ENCODE measurements at regions not wholly inside any gene's neighbourhood (a gene's known extent, or its start where the extent isn't known, plus 50 kb on each side); places are given as distances from the start of the nearest gene placed in this dataset.
"Not testable (repeated sequence)": the region's sequence is repeated elsewhere in the genome, so short reads cannot be mapped to it uniquely, and the experiment has no call there.

DNA sequence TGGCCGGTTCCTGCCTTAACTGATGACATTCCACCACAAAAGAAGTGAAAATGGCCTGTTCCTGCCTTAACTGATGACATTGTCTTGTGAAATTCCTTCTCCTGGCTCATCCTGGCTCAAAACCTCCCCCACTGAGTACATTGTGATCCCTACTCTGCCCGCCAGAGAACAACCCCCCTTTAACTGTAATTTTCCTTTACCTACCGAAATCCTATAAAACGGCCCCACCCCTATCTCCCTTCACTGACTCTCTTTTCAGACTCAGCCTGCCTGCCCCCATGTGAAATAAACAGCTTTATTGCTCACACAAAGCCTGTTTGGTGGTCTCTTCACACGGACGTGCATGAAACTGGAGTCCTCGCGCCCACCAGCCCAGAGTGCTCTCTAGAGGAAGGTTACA is 166.5 kb downstream of the ADRA2C start:
- not testable (repeated sequence) for DNase-seq

DNA sequence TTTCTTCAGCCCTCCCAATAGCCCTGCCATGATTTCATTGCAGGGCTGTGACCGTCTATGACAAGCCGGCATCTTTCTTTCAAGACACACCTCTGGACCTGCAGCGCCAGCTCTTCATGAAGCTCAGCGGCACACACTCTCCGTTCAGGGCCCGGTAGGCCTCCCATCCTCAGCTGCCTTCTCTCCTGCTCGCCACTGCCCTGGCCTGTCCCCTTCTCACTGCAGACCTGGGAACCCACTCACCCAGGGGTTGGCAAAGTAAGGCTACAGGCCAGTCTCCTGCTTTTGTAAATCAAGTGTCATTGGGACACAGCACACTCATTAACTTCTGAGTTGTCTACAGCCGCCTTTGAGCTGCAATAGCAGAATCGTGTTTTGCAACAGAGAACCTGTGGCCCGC is 169.2 kb downstream of the ADRA2C start:
- not testable (repeated sequence) for DNase-seq

DNA sequence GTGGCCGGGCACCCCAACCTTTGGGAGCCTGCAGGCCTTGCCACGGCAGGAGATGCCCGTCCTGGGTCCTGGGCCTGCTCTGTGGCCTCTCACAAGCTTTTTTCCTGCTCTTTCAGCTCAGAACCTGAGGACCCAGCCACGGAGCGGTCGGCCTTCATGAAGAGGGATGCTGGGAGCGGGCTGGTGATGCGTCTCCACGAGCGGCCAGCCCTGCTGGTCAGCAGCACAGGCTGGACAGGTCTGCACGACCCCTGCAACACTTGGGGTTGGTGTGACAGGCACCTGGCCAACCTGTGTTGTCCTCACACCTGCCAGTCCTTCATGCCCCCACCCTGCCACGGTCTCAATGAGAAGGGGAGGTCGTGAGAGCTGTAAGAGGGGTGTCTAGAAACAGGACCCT is 170.0 kb downstream of the ADRA2C start:
- DNase-seq = no peak

DNA sequence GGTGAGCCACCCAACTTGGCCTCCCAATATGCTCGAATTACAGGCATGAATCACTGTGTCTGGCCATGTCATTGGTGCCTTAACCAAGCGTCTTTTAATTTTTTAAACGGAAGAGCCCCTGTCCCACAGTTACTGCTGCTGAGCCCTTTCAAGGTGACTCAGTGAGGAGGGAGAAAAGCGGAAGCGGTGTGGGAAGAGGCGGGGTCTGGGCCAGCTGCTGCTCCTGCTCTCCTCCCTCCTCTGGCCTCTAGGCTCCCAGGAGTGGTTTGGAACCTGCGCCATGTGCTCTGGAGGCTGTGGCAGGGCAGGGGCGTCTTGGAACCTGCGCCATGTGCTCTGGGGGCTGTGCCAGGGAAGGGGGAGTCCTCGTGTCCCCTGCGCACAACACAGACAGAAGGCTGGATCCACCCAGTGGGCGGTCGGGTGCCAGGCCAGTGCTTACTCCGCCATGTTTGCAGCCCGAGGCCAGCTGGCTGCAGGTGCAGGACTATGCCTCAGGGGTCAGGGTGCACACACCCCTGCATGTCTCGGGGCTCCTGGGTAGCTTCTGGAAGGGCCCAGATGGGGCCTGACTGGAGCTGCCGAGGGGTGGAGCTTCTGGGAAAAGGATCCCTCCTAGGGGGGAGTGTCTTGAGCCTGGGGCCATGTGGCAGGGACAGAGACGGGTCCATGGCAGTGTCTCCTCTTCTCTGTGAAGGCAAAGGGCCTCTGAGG is 171.8 kb downstream of the ADRA2C start:
- not testable (repeated sequence) for DNase-seq

DNA sequence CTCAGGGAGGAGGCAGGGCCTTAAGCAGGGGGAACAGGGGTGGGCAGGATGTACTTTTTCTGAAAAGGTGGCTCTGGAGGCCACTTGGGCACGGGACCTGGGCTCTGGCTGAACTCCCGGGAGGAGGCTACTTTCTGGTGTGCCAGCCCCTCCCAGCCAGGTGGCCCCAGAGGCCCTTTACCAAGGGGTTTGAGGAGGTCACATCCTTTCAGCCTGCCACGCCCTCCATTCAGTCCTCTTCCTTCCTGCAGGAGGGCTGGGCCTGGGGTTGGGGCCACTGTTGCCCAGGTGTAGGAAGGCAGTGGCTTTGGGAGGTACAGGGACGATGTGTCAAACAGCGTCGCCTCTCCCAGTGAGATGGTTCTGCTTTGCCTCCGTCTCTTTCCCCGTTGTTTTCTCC is 172.5 kb downstream of the ADRA2C start:
- not testable (repeated sequence) for DNase-seq

DNA sequence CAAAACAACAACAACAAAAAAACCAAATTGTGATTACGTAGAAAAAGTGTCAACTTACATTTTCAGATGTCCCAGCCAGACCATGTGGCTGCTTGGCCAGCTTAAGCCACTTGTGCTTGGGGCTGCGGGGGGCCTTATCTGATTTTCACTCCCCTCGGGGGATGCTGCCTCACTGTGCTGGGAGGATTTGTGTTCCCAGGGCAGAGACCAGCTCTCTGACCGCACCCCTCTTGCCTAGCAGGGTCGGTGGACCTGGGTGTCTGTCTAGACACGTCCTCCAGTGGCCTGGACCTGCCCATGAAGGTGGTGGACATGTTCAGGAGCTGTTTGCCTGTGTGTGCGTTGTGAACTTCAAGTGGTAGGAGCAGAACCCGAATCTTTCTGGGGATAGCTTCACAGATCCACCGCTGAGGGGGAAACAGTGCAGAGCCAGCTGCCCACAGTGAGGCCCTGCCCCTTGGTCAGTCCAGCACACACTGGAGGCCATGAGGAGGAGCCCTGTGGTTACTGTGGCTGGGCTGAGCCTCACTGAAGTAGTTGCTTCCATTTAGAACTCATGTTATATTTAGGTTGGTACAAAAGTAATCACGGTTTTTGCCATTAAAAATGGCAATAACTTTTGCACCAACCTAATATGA is 173.9 kb downstream of the ADRA2C start:
- DNase-seq = not testable (repeated sequence)

DNA sequence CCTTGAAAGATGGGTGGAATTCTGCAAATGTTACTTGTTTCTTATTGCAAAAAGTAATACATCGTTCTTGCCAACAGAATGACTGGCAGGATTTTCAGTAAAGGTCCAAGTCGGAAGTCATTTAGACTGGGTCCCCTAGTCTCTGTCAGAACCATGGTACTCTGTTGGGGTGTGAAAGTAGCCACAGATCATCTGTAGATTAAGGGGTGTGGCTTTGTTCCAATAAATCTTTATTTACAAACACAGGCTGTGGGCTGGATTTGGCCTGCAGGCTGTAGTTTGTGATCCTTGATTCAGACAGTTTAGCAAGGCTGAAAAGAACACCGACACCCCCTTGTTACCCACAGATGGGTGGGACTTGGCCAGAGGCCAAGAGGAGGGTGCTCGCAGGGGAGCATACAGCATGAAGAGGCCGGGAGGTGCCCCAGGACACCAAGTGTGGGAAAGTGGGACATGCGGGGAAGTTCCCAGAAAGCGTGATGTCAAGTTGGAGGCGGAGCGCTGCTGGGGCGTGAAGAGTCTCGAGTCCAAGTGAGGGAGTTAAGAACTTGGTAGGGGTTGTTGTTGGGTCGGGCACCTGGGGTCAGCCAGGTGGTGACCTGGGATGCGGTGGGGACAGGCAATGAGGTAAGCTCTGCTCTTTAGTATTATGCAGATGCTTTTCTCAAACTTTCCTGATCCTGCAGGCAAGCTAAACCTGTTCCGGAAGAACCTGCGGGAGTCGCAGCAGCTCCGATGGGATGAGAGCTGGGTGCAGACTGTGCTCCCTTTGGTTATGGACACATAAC is 175.7 kb downstream of the ADRA2C start:
- DNase-seq = not testable (repeated sequence)

DNA sequence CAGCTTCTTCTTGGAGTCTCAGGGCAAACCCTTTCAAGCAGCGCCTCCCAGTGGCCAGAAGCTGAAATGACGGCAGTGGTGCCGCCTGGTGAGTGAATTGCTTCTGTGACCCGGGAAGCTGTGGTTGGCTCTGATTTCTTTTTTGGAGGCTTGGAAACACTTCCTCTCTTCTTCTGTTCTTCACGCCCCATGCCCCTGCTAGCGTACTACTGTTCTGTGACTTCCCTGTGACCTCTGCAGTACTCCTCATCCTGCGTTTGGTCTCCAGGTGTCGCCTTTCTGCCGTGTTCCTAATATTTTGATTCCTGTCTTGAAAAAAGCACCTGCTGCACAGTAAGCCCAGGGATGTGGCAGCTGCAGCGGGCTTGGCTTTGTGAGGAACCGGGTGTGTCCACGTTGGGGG is 176.4 kb downstream of the ADRA2C start:
- DNase-seq = peak; percentile 4

DNA sequence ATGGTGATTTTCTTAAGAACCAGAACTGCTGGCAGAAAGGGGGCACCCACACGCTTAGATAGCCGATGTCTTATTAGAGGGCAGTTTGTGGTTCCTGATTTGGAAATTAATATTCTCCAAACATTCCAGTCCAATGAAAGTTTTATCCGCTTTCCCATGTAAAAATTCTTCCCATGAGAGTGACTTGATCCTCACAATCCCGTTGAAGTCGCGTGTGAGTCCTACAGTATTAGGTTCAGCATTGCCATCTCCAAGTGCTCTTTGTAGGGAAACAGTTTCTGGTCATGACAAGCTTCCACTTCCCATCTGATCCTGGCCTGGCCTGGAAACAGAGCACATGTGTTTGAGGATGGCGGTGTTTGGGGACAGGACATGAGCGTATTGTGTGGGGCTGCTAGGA is 176.9 kb downstream of the ADRA2C start:
- DNase-seq = not testable (repeated sequence)

DNA sequence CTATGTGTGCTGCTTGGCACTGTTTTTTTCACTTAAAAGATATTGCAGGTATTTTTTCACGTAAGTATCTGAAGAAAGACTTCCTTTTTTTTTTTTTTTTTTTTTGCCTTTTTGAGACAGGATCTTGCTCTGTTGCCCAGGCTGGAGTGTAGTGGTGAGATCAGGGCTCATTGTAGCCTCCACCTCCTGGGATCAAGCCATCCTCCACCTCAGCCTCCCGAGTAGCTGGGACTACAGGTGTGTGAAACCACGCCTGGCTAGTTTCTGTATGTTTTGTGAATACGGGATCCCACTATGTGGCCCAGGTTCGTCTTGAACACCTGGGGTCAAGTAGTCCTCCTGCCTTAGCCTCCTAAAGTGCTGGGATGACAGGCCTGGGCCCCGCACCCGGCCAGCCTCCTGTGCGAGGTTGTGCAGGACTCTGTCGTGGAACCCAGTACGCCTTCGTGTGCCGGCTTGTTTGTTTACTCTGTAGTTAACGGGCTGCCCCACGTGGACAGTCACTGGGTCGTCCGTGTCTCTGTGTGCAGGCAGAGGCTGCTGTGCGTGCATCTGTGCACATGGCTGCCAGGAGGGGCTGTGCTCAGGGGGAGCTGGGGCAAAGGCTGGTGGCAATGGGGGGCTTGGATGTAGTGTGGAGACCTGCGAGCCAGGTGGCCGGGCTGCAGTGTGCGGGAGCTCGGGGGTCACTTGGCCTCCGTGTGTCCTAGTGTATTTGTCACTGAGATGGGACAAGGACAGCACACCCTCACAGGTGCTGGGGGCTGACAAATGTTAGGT is 179.5 kb downstream of the ADRA2C start:
- no peak for DNase-seq

DNA sequence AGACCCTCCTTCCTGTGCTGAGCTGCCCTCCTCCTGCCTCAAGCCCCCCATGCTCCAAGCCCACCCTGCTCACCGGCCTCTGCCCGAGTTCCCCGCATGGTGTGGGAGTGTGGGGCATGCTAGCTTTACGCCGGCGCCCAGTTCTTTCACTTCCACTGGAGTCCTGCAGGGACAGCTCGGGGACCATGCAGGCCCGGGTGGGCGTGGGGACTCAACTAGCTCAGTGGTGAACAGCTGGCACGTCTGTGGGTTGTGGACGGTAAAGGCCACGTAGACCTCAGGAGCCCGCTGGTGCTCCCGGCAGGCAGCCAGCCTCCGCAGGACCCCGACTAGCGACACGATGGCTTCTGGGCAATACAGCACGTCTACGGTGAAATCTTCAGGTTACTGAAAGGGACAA is 180.4 kb downstream of the ADRA2C start:
- DNase-seq = not testable (repeated sequence)

DNA sequence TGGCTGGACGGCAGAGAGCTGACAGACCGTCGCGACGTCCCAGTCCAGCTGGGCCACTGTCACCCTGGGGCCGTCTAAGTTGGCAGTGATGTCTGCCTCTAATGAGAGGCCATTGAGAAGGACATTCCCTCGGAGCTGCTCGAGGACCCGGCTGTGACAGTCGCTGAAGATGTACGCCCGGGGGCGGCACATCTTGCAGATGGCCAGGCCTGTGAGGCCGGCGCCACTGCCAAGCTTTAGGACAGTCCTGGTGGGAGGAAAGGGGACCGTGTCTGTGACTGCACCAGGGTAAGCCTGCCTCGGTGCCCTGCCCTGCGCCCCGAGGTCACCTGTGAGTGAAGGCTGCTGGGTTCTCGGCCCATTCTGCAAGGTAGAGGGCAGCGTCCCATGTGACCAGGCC is 181.6 kb downstream of the ADRA2C start:
- not testable (repeated sequence) for DNase-seq

DNA sequence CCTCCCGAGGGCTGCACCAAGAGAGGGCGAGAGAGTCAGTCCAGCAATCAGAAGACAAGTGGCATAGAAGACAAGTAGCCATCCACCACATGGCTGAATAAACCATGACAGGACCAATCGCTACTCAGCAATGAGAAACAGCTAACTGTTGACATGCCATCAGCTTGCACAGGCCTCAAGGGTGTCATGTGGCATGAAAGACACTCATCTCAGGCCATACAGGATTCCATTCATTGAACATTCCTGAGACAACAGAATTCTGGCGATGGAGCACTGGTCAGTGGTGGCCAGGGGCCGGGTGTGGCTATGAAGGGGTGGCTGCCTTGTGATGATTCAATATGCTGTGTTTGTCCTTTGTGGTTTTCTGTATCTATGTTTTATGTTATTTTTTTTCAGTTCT is 182.0 kb downstream of the ADRA2C start:
- not testable (repeated sequence) for DNase-seq

DNA sequence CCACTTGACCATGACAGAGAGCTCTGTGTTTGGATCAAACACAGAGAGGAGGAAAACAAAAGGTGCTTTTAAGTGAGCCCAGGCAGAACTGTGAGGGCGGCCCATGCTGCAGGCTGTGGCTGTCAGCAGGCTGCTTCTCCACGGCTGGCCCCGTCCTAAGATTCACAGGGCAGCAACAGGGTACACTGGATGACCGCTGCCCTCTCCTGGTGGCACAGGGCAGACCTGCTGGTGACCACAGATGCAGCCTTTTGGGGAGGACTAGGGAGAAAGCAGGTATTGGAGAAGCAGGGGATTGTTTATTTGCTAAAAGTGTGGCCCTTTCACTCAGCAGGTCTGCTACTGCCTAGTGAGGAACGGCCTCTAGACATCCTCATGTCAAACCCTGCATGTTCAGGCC is 183.7 kb downstream of the ADRA2C start:
- not testable (repeated sequence) for DNase-seq

DNA sequence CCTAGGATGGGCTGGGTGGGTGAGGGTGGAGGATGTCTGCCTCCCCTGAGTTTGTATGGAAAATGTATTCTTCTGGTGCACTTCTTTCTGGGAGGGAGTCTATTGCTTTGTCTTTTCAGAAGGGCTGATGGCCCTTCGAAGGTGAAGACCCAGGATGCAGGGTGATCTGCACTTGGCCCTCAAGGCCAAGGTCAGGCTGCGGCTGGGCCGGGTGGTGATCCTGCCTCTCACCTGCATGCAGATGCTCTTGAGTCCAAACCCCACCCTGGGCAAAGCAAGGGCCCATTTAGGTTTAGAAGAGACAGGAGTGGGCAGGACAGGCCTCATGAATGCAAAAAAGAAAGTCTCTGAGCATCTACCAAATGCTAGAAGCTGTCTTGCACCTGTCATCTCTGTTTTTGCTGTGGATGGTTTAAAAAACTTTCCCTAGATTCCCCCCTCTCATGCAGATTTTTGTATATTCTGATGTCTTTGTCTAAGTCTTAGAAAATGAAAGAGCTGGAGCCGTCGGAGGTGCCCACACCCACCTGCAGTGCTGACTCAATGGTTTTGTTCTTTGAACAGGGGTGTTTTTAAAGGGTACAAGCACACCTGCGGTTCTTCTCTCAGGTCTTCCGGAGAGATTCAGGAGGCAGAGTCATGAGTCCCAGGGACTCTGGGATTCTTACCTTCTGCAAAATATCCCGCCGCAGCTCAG is 186.4 kb downstream of the ADRA2C start:
- not testable (repeated sequence) for DNase-seq

DNA sequence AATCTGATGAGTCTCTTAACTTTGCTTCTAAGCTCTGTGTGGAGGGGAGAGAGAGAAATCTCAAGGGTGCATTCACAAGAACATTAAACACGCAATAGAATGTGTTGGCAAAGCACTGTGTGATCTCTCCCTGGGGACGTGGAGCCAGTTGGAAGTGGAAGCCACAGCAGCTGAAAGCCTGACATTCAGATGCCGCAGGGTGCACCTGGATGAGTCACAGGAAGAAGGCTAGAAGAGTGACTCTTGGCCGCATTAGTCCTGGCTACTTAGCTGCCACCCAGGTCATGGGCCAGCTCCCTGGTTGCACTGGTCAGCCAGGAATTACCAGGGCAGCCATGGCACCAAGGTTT is 186.9 kb downstream of the ADRA2C start:
- not testable (repeated sequence) for DNase-seq

DNA sequence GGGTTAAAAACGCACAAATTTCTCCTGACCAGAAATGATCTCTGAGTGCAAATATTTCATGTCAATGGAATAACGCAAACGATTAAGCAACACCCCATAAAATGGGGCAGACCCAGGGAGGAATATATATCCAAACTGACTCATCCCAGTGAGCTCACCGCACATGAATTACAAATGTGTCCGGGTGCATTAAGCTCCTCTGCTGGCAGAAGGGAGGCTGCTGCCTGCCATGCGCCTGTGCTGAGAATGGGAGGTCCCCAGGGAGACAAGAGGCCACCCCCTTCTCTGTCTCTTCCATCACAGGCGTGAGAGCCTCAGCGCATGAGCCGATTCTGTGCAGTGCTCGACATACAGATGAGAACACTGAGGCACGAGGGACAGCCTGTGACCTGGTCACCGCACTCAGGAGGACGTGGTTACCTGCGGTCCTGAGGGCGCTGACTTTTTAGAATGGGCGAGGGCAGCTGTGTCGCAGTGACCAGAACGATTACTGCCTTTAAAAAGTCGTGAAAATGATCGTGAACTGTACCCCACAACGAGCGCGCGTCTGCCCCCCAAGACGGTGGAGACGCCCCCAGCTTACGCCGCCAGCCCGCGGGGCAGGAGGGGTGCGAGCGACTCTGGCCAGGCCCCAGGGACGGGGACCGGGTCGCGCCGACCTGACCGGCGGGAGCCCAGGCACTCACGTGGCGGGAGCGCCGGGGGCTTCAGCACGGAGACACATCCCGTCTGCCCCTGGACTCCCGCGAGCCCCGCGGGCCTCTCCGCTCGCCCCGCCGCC is 188.5 kb downstream of the ADRA2C start:
- DNase-seq = peak; percentile 65

DNA sequence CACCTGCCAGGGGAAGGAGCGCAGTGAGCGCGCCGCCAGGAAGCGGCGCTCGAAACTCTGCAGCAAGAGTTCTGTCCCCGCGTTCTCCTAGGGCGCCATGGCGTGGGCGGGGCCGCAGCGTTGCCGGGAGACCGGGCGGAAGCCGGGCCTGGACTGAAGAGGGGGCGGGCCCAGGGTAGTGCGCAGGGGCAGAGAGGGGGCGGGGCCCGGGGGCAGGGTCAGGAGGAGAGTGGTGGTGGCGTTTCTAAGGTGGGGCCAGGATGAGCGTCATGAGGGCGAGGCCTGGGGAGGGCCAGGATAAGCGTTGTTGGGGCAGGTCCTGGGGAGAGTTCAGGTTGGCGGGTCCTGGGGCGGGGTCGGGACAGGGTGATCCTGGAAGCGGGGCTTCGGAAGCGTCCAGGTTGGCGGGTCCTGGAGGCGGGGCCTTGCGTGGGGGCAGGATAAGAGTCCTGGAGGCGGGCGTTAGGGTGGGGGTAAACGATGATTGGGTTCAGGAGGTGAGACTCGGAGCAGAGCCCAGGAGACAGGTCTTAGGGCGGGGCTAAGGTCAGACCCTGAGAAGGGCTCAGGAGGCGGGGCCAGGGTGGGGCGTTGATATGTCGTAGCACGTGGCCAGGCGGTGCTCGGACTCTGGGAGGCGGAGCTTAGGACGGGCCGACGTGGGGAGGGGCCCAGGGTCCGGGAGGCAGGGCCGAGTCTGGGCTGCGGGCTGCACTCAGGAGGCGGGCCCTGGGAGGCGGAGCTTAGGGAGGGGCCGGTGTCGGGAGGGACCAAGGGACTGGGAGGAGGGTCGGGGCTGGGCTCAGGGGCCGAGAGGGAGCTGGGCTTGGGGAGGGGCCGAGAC is 189.4 kb downstream of the ADRA2C start:
- DNase-seq = peak; percentile 96

DNA sequence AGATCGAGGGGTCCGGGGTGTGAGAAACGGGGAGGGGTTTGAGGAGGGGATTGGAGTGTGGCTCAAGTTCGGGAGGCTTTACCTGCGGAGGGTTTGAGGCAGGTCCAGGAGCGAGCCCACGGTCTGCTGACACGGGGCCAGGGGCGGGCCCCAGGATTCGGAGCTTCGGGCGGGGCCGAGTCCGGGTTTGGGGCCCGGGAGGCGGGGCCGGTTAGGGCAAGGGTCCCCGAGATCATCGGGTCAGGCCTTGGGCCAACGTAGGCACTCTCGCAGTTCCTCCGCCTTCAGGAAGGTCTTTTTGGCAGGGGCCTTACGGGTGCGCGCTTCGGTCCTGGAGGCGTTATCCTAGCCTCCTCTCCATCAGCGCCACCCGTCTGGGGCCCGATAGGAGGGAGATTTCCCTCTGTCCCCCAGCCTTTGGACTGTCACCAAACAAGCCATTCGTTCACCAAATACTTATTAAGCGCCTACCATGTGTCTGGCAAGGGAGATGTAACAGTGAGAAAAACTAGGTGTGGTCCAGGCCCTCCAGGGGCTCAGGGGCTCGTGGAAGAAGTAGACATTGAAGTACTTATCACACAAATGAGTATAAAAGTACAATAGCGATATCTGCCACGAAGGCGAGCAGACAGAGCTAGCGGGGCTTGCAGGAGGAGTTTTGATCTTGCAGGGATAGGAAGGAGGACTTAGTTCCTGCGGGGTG is 190.1 kb downstream of the ADRA2C start:
- not testable (repeated sequence) for DNase-seq
